GM12878 (cell line): ENCODE measurements at regions not wholly inside any gene's neighbourhood (a gene's known extent, or its start where the extent isn't known, plus 50 kb on each side); places are given as distances from the start of the nearest gene placed in this dataset.

ENCODE experiments used
- ATAC-seq: fragments of 200-7000 bp; cut with Tn5 transposase; 3 replicates; pipeline ENCODE4 v1.9.1; 2020; ENCODE audit warnings: mild to moderate bottlenecking, moderate library complexity
- BruUV-seq: library from RNA; stranded (reverse); fragments of 400-500 nt; replicated peaks from 2 replicates; lab custom pipeline; 2021; lab: Mats Ljungman, UMichigan
- CTCF ChIA-PET: fragments of 300-600 bp; sonication (Branson Sonifier 250); formaldehyde crosslinking; extraction: SDS; loops from one replicate; lab custom pipeline; 2021; ENCODE audit warnings: inconsistent platforms; lab: Yijun Ruan, JAX
- POLR2A ChIA-PET: fragments of 350-600 bp; formaldehyde crosslinking; extraction: SDS; loops from one replicate; lab custom pipeline; 2021; ENCODE audit warnings: inconsistent platforms; lab: Charles Lee
- RAD21 ChIA-PET: fragments of 300-600 bp; sonication (Branson Sonifier 250); formaldehyde crosslinking; loops from one replicate; lab custom pipeline; 2023; ENCODE audit warnings: antibody characterized with exemption; ENCODE audit not compliant: unreplicated experiment; lab: Charles Lee
- SMC1A ChIA-PET: fragments of 300-600 bp; sonication (Branson Sonifier 250); formaldehyde crosslinking; loops from one replicate; lab custom pipeline; 2023; ENCODE audit not compliant: unreplicated experiment, uncharacterized antibody; lab: Charles Lee
- DNase-seq: peaks from one replicate; pipeline ENCODE4 v3.0.0-alpha.2; 2011; ENCODE audit warnings: low read depth, low spot score
- FAIRE-seq: peaks from 3 replicates; lab custom pipeline; 2011; peaks lifted over from hg19 to GRCh38; lab: Jason Lieb, UNC
- H2AFZ ChIP-seq: 2 replicates; pipeline ENCODE4 v1.6.0; 2011; ENCODE audit warnings: low read depth, low read length, control low read depth; ENCODE audit not compliant: control insufficient read depth
- H3K27ac ChIP-seq: 2 replicates; pipeline ENCODE4 v1.5.1; 2011; ENCODE audit warnings: control low read depth; ENCODE audit not compliant: control insufficient read depth, insufficient read depth
- H3K27me3 ChIP-seq, 2 experiments: replicated peaks in 1 of 2; 2 replicates each; pipeline versions ENCODE4 v1.6.0 to v1.6.1; 2011; ENCODE audit warnings: low read length in 1 of 2; ENCODE audit not compliant: control insufficient read depth in 2 of 2, insufficient read depth in 2 of 2
- H3K36me3 ChIP-seq, 2 experiments: 2 replicates each; pipeline ENCODE4 v1.5.1; 2011; ENCODE audit warnings: low read length in 1 of 2; ENCODE audit not compliant: control insufficient read depth in 2 of 2, insufficient read depth in 2 of 2
- H3K4me1 ChIP-seq: 2 replicates; pipeline ENCODE4 v1.6.1; 2011; ENCODE audit warnings: mild to moderate bottlenecking, low read length, moderate library complexity, mixed read lengths; ENCODE audit not compliant: control insufficient read depth, insufficient read depth
- H3K4me2 ChIP-seq: 2 replicates; pipeline ENCODE4 v1.6.0; 2011; ENCODE audit warnings: control low read depth; ENCODE audit not compliant: control insufficient read depth, insufficient read depth
- H3K4me3 ChIP-seq: fragments of 200-600 bp; sonication (generic); 2 replicates; pipeline ENCODE4 v1.5.1; 2016
- H3K79me2 ChIP-seq: 2 replicates; pipeline ENCODE4 v1.6.0; 2011; ENCODE audit warnings: low read length; ENCODE audit not compliant: control insufficient read depth, insufficient read depth
- H3K9ac ChIP-seq: 2 replicates; pipeline ENCODE4 v1.8.0; 2011; ENCODE audit warnings: low read length, control low read depth, mixed read lengths; ENCODE audit not compliant: control insufficient read depth, insufficient read depth
- H3K9me3 ChIP-seq: replicated peaks from 3 replicates; pipeline ENCODE4 v1.5.1; 2011; ENCODE audit warnings: mild to moderate bottlenecking, low read length; ENCODE audit not compliant: control insufficient read depth, insufficient read depth
- H4K20me1 ChIP-seq: 2 replicates; pipeline ENCODE4 v1.6.0; 2011; ENCODE audit not compliant: control insufficient read depth, insufficient read depth
- ATF2 ChIP-seq: IDR thresholded peaks from 2 replicates; pipeline ENCODE4 v1.6.1; 2012; ENCODE audit warnings: low read length, inconsistent platforms
- ATF7 ChIP-seq: fragments of 450-650 bp; IDR thresholded peaks from 2 replicates; pipeline ENCODE4 v1.6.1; 2016; ENCODE audit warnings: low read depth, mild to moderate bottlenecking
- CEBPB ChIP-seq, 2 experiments: fragments of 150-350 bp in 1 of 2; IDR thresholded peaks; 2 replicates each; pipeline ENCODE4 v1.6.1; 2012 to 2014; ENCODE audit warnings: low read depth in 2 of 2, low read length in 2 of 2, borderline replicate concordance in 1 of 2, inconsistent platforms in 1 of 2
- ETV6 ChIP-seq, 2 experiments: fragments of 450-650 bp in 1 of 2; IDR thresholded peaks in 1 of 2; conservative IDR thresholded peaks in 1 of 2; 2 replicates each; pipeline ENCODE4 v1.6.1; 2014; ENCODE audit warnings: antibody characterized with exemption in 1 of 2, borderline replicate concordance in 1 of 2, low read depth in 1 of 2, mild to moderate bottlenecking in 1 of 2, moderate library complexity in 1 of 2
- IKZF2 ChIP-seq, 2 experiments: fragments of 450-650 bp; IDR thresholded peaks; 2 replicates each; pipeline ENCODE4 v1.6.1; 2017; ENCODE audit warnings: mild to moderate bottlenecking in 2 of 2, moderate library complexity in 2 of 2
- KAT2A ChIP-seq: conservative IDR thresholded peaks from 2 replicates; pipeline ENCODE4 v1.6.1; 2011; ENCODE audit warnings: low read depth, low read length; ENCODE audit not compliant: control insufficient read depth
- KLF5 ChIP-seq: fragments of 450-650 bp; IDR thresholded peaks from 2 replicates; pipeline ENCODE4 v1.6.1; 2014; ENCODE audit warnings: mild to moderate bottlenecking; ENCODE audit not compliant: partially characterized antibody
- MTA2 ChIP-seq: fragments of 450-650 bp; IDR thresholded peaks from 2 replicates; pipeline ENCODE4 v1.6.1; 2016; ENCODE audit warnings: low read depth, mild to moderate bottlenecking, moderate library complexity
- NKRF ChIP-seq: fragments of 450-650 bp; conservative IDR thresholded peaks from 2 replicates; pipeline ENCODE4 v1.6.1; 2017; ENCODE audit warnings: mild to moderate bottlenecking, moderate library complexity
- PAX5 ChIP-seq: IDR thresholded peaks from 2 replicates; pipeline ENCODE4 v1.6.1; 2011; ENCODE audit warnings: low read depth, low read length, borderline replicate concordance
- PKNOX1 ChIP-seq: fragments of 450-650 bp; IDR thresholded peaks from 2 replicates; pipeline ENCODE4 v1.6.1; 2016; ENCODE audit warnings: mild to moderate bottlenecking
- PML ChIP-seq: IDR thresholded peaks from 2 replicates; pipeline ENCODE4 v1.6.1; 2012; ENCODE audit warnings: low read length, inconsistent platforms
- SPI1 ChIP-seq: IDR thresholded peaks from 2 replicates; pipeline ENCODE4 v1.6.1; 2011; ENCODE audit warnings: low read depth, mild to moderate bottlenecking, low read length, moderate library complexity, borderline replicate concordance; ENCODE audit not compliant: insufficient read depth
- SREBF1 ChIP-seq: IDR thresholded peaks from 2 replicates; pipeline ENCODE4 v1.6.1; 2012; ENCODE audit warnings: mild to moderate bottlenecking, low read length
- YBX1 ChIP-seq: fragments of 450-650 bp; IDR thresholded peaks from 2 replicates; pipeline ENCODE4 v1.6.1; 2016; ENCODE audit warnings: antibody characterized with exemption
- ZBTB33 ChIP-seq: fragments of 450-650 bp; IDR thresholded peaks from 2 replicates; pipeline ENCODE4 v1.6.1; 2017; ENCODE audit warnings: mild to moderate bottlenecking
- WGBS: methylation state at CpG from one replicate; pipeline ENCODE4 v1.1.6; 2016; ENCODE audit warnings: low lambda C conversion rate; ENCODE audit not compliant: insufficient replicate concordance, insufficient coverage; ENCODE audit errors: missing lambda C conversion rate; 5-methylcytosine and 5-hydroxymethylcytosine counted together
- in situ Hi-C: fragments of 300-500 bp; cut with MboI; formaldehyde crosslinking; loops from 9 replicates; pipeline ENCODE4 v1.14.3; 2018; ENCODE audit warnings: mixed read lengths
- intact Hi-C: fragments of 100-400 bp; cut with micrococcal nuclease; formaldehyde crosslinking; loops from one replicate; pipeline ENCODE4 v1.14.2; 2022; ENCODE audit not compliant: unreplicated experiment

GRCh38 chr3:107273771-107274170 is 103.5 kb upstream of the CCDC54 start (continued):
- no peak for TF ChIP-seq PAX5
- no peak for TF ChIP-seq KLF5
- TF ChIP-seq, all 136 proteins: peak for 0

GRCh38 chr3:107275511-107275910 is 101.7 kb upstream of the CCDC54 start:
- ChIA-PET SMC1A (interaction anchor here (0.9 to 5.4 kb wide), 4 partner anchors 9 to 154 kb away, joined by 3 to 20 read pairs (median 4); no protein-coding TSS in a partner anchor), RAD21 (interaction anchor here (0.7 to 1.0 kb wide), 2 partner anchors 156 to 401 kb away, joined by 3 read pairs; no protein-coding TSS in a partner anchor), POLR2A (interaction anchor here (0.6 kb wide), 1 partner anchor 12 kb away, joined by 3 read pairs; no protein-coding TSS in a partner anchor), CTCF (interaction anchor here (1.4 kb wide), 1 partner anchor 270 kb away, joined by 3 read pairs; no protein-coding TSS in a partner anchor)
- WGBS, result 33% methylated on average over 2 of the region's 2 CpGs
- no TSS peak for BruUV-seq
- Histone ChIP-seq H3K4me2 (no peak overlapping the region), H3K27me3 (no peaks in the 10 kb centered on the region), H4K20me1 (no peaks in the 10 kb centered on the region), H2AFZ (no peak overlapping the region), H3K4me1 (no peaks in the 10 kb centered on the region), H3K9me3 (no peaks in the 10 kb centered on the region), H3K9ac (no peak overlapping the region), H3K4me3 (no peak overlapping the region), H3K36me3 (no peaks in the 10 kb centered on the region), H3K79me2 (no peaks in the 10 kb centered on the region), H3K27ac (no peak overlapping the region)
- DNase-seq, result no peak
- intact Hi-C loops (no loop called here), in situ Hi-C loops (no loop called here)
- no peak for FAIRE-seq
- ATAC-seq, result no peak
- TF ChIP-seq SPI1 (no peak), SREBF1 (no peak), IKZF2 (IDR thresholded peaks at IDR 0.05) (no peak), ZBTB33 (no peak), ATF2 (no peak), PKNOX1 (no peak), ETV6 (conservative IDR thresholded peaks at IDR 0.05 in 1 of 2, IDR thresholded peaks at IDR 0.05 in 1 of 2; ENCODE audit: borderline replicate concordance in 1 of 2, low read depth in 1 of 2) (no peak), ATF7 (no peak), YBX1 (no peak), MTA2 (no peak), PML (no peak), NKRF (no peak), CEBPB (IDR thresholded peaks at IDR 0.05; ENCODE audit: borderline replicate concordance in 1 of 2, low read depth in 2 of 2, low read length in 2 of 2) (no peak), KAT2A (no peak), KLF5 (no peak)
